ENCODE measurements at regions not wholly inside any gene's neighbourhood (a gene's known extent, or its start where the extent isn't known, plus 50 kb on each side); places are given as distances from the start of the nearest gene placed in this dataset.

DNA sequence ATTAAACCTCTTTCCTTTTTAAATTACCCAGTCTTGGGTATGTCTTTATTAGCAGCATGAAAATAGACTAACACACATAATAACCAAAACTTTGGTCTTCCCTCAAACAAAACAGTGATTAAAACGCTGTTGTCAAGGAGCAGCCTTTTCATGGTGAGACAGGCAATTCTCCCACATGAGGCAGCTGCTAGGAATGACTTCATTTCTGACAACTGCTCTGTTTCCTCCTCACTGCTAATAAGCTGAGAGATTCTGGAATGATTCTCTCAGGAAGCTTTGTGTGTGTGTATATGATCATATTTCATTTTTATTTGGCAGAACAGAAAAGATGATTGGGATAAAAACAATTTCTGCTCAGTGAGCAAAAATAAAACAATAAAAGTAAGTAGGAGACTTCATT lies 580.6 kb upstream of the ADAMTS9 start:
- TF ChIP-seq, protein P1, sequence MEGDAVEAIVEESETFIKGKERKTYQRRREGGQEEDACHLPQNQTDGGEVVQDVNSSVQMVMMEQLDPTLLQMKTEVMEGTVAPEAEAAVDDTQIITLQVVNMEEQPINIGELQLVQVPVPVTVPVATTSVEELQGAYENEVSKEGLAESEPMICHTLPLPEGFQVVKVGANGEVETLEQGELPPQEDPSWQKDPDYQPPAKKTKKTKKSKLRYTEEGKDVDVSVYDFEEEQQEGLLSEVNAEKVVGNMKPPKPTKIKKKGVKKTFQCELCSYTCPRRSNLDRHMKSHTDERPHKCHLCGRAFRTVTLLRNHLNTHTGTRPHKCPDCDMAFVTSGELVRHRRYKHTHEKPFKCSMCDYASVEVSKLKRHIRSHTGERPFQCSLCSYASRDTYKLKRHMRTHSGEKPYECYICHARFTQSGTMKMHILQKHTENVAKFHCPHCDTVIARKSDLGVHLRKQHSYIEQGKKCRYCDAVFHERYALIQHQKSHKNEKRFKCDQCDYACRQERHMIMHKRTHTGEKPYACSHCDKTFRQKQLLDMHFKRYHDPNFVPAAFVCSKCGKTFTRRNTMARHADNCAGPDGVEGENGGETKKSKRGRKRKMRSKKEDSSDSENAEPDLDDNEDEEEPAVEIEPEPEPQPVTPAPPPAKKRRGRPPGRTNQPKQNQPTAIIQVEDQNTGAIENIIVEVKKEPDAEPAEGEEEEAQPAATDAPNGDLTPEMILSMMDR (conservative IDR thresholded peaks at IDR 0.05; ENCODE audit: low read depth in 2 of 2) = no peak
- TF ChIP-seq EZH2phosphoT487 (IDR thresholded peaks at IDR 0.05; ENCODE audit: unreplicated experiment) (no peak), POLR2AphosphoS5 (IDR thresholded peaks at IDR 0.05; ENCODE audit: low read depth) (no peak), EZH2 (IDR thresholded peaks at IDR 0.05; ENCODE audit: low read depth, unreplicated experiment) (no peak), ZNF331 (CRISPR knock-in tag; IDR thresholded peaks at IDR 0.05; ENCODE audit: low read depth) (no peak), CREB1 (CRISPR knock-in tag; IDR thresholded peaks at IDR 0.05; ENCODE audit: low read depth) (no peak)
- TF ChIP-seq, protein P2, sequence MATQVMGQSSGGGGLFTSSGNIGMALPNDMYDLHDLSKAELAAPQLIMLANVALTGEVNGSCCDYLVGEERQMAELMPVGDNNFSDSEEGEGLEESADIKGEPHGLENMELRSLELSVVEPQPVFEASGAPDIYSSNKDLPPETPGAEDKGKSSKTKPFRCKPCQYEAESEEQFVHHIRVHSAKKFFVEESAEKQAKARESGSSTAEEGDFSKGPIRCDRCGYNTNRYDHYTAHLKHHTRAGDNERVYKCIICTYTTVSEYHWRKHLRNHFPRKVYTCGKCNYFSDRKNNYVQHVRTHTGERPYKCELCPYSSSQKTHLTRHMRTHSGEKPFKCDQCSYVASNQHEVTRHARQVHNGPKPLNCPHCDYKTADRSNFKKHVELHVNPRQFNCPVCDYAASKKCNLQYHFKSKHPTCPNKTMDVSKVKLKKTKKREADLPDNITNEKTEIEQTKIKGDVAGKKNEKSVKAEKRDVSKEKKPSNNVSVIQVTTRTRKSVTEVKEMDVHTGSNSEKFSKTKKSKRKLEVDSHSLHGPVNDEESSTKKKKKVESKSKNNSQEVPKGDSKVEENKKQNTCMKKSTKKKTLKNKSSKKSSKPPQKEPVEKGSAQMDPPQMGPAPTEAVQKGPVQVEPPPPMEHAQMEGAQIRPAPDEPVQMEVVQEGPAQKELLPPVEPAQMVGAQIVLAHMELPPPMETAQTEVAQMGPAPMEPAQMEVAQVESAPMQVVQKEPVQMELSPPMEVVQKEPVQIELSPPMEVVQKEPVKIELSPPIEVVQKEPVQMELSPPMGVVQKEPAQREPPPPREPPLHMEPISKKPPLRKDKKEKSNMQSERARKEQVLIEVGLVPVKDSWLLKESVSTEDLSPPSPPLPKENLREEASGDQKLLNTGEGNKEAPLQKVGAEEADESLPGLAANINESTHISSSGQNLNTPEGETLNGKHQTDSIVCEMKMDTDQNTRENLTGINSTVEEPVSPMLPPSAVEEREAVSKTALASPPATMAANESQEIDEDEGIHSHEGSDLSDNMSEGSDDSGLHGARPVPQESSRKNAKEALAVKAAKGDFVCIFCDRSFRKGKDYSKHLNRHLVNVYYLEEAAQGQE (IDR thresholded peaks at IDR 0.05; ENCODE audit: unreplicated experiment) = no peak
- TF ChIP-seq, protein P3, sequence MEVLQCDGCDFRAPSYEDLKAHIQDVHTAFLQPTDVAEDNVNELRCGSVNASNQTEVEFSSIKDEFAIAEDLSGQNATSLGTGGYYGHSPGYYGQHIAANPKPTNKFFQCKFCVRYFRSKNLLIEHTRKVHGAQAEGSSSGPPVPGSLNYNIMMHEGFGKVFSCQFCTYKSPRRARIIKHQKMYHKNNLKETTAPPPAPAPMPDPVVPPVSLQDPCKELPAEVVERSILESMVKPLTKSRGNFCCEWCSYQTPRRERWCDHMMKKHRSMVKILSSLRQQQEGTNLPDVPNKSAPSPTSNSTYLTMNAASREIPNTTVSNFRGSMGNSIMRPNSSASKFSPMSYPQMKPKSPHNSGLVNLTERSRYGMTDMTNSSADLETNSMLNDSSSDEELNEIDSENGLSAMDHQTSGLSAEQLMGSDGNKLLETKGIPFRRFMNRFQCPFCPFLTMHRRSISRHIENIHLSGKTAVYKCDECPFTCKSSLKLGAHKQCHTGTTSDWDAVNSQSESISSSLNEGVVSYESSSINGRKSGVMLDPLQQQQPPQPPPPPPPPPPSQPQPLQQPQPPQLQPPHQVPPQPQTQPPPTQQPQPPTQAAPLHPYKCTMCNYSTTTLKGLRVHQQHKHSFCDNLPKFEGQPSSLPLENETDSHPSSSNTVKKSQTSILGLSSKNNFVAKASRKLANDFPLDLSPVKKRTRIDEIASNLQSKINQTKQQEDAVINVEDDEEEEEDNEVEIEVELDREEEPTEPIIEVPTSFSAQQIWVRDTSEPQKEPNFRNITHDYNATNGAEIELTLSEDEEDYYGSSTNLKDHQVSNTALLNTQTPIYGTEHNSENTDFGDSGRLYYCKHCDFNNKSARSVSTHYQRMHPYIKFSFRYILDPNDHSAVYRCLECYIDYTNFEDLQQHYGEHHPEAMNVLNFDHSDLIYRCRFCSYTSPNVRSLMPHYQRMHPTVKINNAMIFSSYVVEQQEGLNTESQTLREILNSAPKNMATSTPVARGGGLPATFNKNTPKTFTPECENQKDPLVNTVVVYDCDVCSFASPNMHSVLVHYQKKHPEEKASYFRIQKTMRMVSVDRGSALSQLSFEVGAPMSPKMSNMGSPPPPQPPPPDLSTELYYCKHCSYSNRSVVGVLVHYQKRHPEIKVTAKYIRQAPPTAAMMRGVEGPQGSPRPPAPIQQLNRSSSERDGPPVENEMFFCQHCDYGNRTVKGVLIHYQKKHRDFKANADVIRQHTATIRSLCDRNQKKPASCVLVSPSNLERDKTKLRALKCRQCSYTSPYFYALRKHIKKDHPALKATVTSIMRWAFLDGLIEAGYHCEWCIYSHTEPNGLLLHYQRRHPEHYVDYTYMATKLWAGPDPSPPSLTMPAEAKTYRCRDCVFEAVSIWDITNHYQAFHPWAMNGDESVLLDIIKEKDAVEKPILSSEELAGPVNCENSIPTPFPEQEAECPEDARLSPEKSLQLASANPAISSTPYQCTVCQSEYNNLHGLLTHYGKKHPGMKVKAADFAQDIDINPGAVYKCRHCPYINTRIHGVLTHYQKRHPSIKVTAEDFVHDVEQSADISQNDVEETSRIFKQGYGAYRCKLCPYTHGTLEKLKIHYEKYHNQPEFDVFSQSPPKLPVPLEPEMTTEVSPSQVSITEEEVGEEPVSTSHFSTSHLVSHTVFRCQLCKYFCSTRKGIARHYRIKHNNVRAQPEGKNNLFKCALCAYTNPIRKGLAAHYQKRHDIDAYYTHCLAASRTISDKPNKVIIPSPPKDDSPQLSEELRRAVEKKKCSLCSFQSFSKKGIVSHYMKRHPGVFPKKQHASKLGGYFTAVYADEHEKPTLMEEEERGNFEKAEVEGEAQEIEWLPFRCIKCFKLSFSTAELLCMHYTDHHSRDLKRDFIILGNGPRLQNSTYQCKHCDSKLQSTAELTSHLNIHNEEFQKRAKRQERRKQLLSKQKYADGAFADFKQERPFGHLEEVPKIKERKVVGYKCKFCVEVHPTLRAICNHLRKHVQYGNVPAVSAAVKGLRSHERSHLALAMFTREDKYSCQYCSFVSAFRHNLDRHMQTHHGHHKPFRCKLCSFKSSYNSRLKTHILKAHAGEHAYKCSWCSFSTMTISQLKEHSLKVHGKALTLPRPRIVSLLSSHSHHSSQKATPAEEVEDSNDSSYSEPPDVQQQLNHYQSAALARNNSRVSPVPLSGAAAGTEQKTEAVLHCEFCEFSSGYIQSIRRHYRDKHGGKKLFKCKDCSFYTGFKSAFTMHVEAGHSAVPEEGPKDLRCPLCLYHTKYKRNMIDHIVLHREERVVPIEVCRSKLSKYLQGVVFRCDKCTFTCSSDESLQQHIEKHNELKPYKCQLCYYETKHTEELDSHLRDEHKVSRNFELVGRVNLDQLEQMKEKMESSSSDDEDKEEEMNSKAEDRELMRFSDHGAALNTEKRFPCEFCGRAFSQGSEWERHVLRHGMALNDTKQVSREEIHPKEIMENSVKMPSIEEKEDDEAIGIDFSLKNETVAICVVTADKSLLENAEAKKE (CRISPR knock-in tag; IDR thresholded peaks at IDR 0.05) = no peak
